ENCODE measurements at regions not wholly inside any gene's neighbourhood (a gene's known extent, or its start where the extent isn't known, plus 50 kb on each side); places are given as distances from the start of the nearest gene placed in this dataset.

GRCh38 chr1:221880182-221880581, 138.3 kb upstream of the DUSP10 start:
- Histone ChIP-seq H3K27ac (ENCODE audit: low read depth, low read length) (no peak overlapping the region), H2BK12ac (ENCODE audit: low read depth, low read length) (no peak overlapping the region), H3K79me2 (ENCODE audit: control insufficient read depth in 1 of 2, insufficient read depth in 2 of 2, low read length in 2 of 2) (no peaks in the 10 kb centered on the region), H3K4me2 (ENCODE audit: insufficient read depth in 1 of 2, low read depth in 2 of 2, low read length in 2 of 2) (no peak overlapping the region), H2BK5ac (ENCODE audit: low read depth, low read length) (no peak overlapping the region), H3K4me1 (replicated peaks in 1 of 4; ENCODE audit: control insufficient read depth in 3 of 4, insufficient read depth in 4 of 4, low read length in 3 of 4) (no peaks in the 10 kb centered on the region), H2BK120ac (replicated peaks; ENCODE audit: low read depth, low read length) (no peak overlapping the region), H2BK20ac (ENCODE audit: low read length) (no peak overlapping the region), H2AK5ac (ENCODE audit: low read depth, low read length) (no peak overlapping the region), H3K56ac (replicated peaks; ENCODE audit: insufficient read length, low read depth, low read length) (no peak overlapping the region), H3K4me3 (ENCODE audit: extremely low read depth in 1 of 4, insufficient read depth in 2 of 4, low read depth in 3 of 4, low read length in 4 of 4) (no peak overlapping the region), H3K9ac (replicated peaks in 1 of 4; ENCODE audit: extremely low read depth in 1 of 4, low read depth in 3 of 4, low read length in 3 of 4) (no peak overlapping the region), H3K18ac (ENCODE audit: extremely low read depth, low read length) (no peak overlapping the region), H3K9me3 (ENCODE audit: insufficient read depth in 2 of 2, low read depth in 1 of 2, low read length in 1 of 2) (no peaks in the 10 kb centered on the region), H2BK15ac (ENCODE audit: low read length) (no peak overlapping the region), H3K27me3 (replicated peaks in 1 of 4; ENCODE audit: control insufficient read depth in 3 of 4, extremely low read depth in 1 of 4, insufficient read depth in 3 of 4, low read length in 3 of 4) (no peaks in the 10 kb centered on the region), H3K79me1 (ENCODE audit: low read depth, low read length) (no peaks in the 10 kb centered on the region), H3K4ac (replicated peaks; ENCODE audit: insufficient read length, low read depth, low read length) (no peak overlapping the region), H4K91ac (replicated peaks; ENCODE audit: insufficient read length, low read length) (no peak overlapping the region), H3K14ac (ENCODE audit: insufficient read length) (no peak overlapping the region), H3K23me2 (ENCODE audit: low read depth, low read length) (no peaks in the 10 kb centered on the region), H4K20me1 (replicated peaks in 1 of 2; ENCODE audit: control insufficient read depth in 1 of 2, insufficient read depth in 2 of 2, low read length in 2 of 2) (no peaks in the 10 kb centered on the region), H3K23ac (ENCODE audit: insufficient read length) (no peak overlapping the region), H4K5ac (ENCODE audit: insufficient read length, low read depth, low read length) (no peak overlapping the region), H4K8ac (ENCODE audit: extremely low read depth, insufficient read depth, low read length) (no peak overlapping the region), H2AFZ (ENCODE audit: low read length) (no peak overlapping the region), H3K36me3 (ENCODE audit: control insufficient read depth in 2 of 4, insufficient read depth in 4 of 4, low read length in 3 of 4) (no peaks in the 10 kb centered on the region)
- DNase-seq (ENCODE audit: low read depth in 1 of 2, low spot score in 2 of 2) (no peak), FAIRE-seq (no peak)
- POLR2A ChIA-PET (ENCODE audit: partially characterized antibody) = no interaction called here
- TF ChIP-seq SP1 (IDR thresholded peaks at IDR 0.05; ENCODE audit: low read depth, low read length) = no peak
- TF ChIP-seq SP4 (IDR thresholded peaks at IDR 0.05; ENCODE audit: low read length) = no peak
- no peak for TF ChIP-seq NRF1 (IDR thresholded peaks at IDR 0.05; ENCODE audit: low read depth, low read length)
- TF ChIP-seq SUZ12 (IDR thresholded peaks at IDR 0.05; ENCODE audit: low read length) = no peak
- TF ChIP-seq EZH2 (IDR thresholded peaks at IDR 0.05; ENCODE audit: low read depth, low read length, severe bottlenecking) = no peak
- TF ChIP-seq JUN (IDR thresholded peaks at IDR 0.05; ENCODE audit: low read depth, low read length) = no peak
- no peak for TF ChIP-seq RAD21 (IDR thresholded peaks at IDR 0.05 in 1 of 2, conservative IDR thresholded peaks at IDR 0.05 in 1 of 2; ENCODE audit: low read depth in 2 of 2, low read length in 2 of 2)
- no peak for TF ChIP-seq BACH1 (IDR thresholded peaks at IDR 0.05; ENCODE audit: low read length)
- no peak for TF ChIP-seq CHD1 (IDR thresholded peaks at IDR 0.05; ENCODE audit: low read depth, low read length)
- no peak for TF ChIP-seq CBX8 (IDR thresholded peaks at IDR 0.05; ENCODE audit: borderline replicate concordance, low read depth, low read length)
- no peak for TF ChIP-seq SIX5 (IDR thresholded peaks at IDR 0.05; ENCODE audit: low read depth, low read length)
- TF ChIP-seq GABPA (IDR thresholded peaks at IDR 0.05; ENCODE audit: borderline replicate concordance, insufficient read depth, low read length) = no peak
- no peak for TF ChIP-seq BCL11A (IDR thresholded peaks at IDR 0.05; ENCODE audit: low read depth in 2 of 2, low read length in 2 of 2)
- TF ChIP-seq EGR1 (IDR thresholded peaks at IDR 0.05; ENCODE audit: borderline replicate concordance, low read depth, low read length) = no peak
- TF ChIP-seq HDAC6 (IDR thresholded peaks at IDR 0.05; ENCODE audit: low read depth, low read length) = no peak
- CTCF ChIA-PET (ENCODE audit: partially characterized antibody) = no interaction called here
- WGBS, 2 experiments (ENCODE audit: extremely low coverage in 1 of 2, insufficient coverage in 1 of 2, insufficient read length in 1 of 2, insufficient replicate concordance in 2 of 2, low coverage in 1 of 2, low lambda C conversion rate in 2 of 2, missing lambda C conversion rate in 1 of 2) = 89% methylated on average over 1 of the region's 1 CpG; no CpG with 5 or more reads in 1 of the 2 experiments

Data from H1 (cell line).